NT2/D1 (cell line): ENCODE measurements at regions not wholly inside any gene's neighbourhood (a gene's known extent, or its start where the extent isn't known, plus 50 kb on each side); places are given as distances from the start of the nearest gene placed in this dataset.
A peak's percentile ranks its signal among the peaks of the same experiment; 100 is the strongest.

Experiments used
- DNase-seq: peaks from one replicate; pipeline ENCODE4 v3.0.0-alpha.2; 2011; ENCODE audit warnings: low read depth, low spot score
- H3K27me3 ChIP-seq: 2 replicates; pipeline ENCODE4 v1.6.0; 2011; ENCODE audit warnings: mild to moderate bottlenecking; ENCODE audit not compliant: insufficient read length, insufficient read depth
- H3K36me3 ChIP-seq: 2 replicates; pipeline ENCODE4 v1.6.1; 2011; ENCODE audit warnings: mild to moderate bottlenecking, low read length, mixed read lengths; ENCODE audit not compliant: insufficient read depth, insufficient read length
- H3K4me1 ChIP-seq: 2 replicates; pipeline ENCODE4 v1.5.1; 2011; ENCODE audit not compliant: insufficient read depth, insufficient read length
- H3K4me3 ChIP-seq: 2 replicates; pipeline ENCODE4 v1.5.1; 2011; ENCODE audit warnings: low read depth; ENCODE audit not compliant: insufficient read length
- H3K9ac ChIP-seq: 2 replicates; pipeline ENCODE4 v1.6.0; 2011; ENCODE audit warnings: low read depth; ENCODE audit not compliant: insufficient read length
- H3K9me3 ChIP-seq: 2 replicates; pipeline ENCODE4 v1.5.1; 2011; ENCODE audit warnings: mild to moderate bottlenecking, low read length; ENCODE audit not compliant: insufficient read depth
- SUZ12 ChIP-seq: IDR thresholded peaks from 2 replicates; pipeline ENCODE4 v1.6.1; 2011; ENCODE audit not compliant: insufficient read length, insufficient read depth; ENCODE audit errors: extremely low read depth
- YY1 ChIP-seq: IDR thresholded peaks from 2 replicates; pipeline ENCODE4 v1.6.1; 2011; ENCODE audit not compliant: insufficient read length, insufficient read depth
- ZNF274 ChIP-seq: IDR thresholded peaks from 2 replicates; pipeline ENCODE4 v1.6.1; 2011; ENCODE audit warnings: mild to moderate bottlenecking, low read depth, low read length

GRCh38 chr18:43751835-43752234, 474.5 kb upstream of the SYT4 start:
- Histone ChIP-seq H3K9ac (no peak overlapping the region), H3K36me3 (no peaks in the 10 kb centered on the region), H3K9me3 (no peaks in the 10 kb centered on the region; the same call in 1 of the 2 replicates), H3K4me3 (no peak overlapping the region), H3K27me3 (no peaks in the 10 kb centered on the region), H3K4me1 (no peaks in the 10 kb centered on the region)
- TF ChIP-seq ZNF274 (no peak), YY1 (no peak), SUZ12 (no peak)
- DNase-seq, result no peak

GRCh38 chr18:43757273-43757672, 480.0 kb upstream of the SYT4 start:
- Histone ChIP-seq H3K9ac (no peak overlapping the region), H3K36me3 (no peaks in the 10 kb centered on the region), H3K4me3 (no peak overlapping the region), H3K4me1 (no peaks in the 10 kb centered on the region), H3K27me3 (no peaks in the 10 kb centered on the region), H3K9me3 (no peaks in the 10 kb centered on the region; the same call in 1 of the 2 replicates)
- TF ChIP-seq ZNF274 (no peak), YY1 (no peak), SUZ12 (no peak)
- DNase-seq, result no peak

GRCh38 chr18:43758734-43759133, 481.4 kb upstream of the SYT4 start:
- H3K27me3 ChIP-seq, result no peaks in the 10 kb centered on the region
- H3K9me3 ChIP-seq, result no peaks in the 10 kb centered on the region
- H3K9ac ChIP-seq, result no peak overlapping the region
- H3K36me3 ChIP-seq, result no peaks in the 10 kb centered on the region
- no peaks in the 10 kb centered on the region for H3K4me1 ChIP-seq
- H3K4me3 ChIP-seq, result no peak overlapping the region
- TF ChIP-seq SUZ12 (no peak), ZNF274 (no peak), YY1 (no peak)
- no peak for DNase-seq

GRCh38 chr18:43760010-43760409, 482.7 kb upstream of the SYT4 start:
- Histone ChIP-seq H3K4me3 (no peak overlapping the region), H3K4me1 (no peaks in the 10 kb centered on the region), H3K9me3 (no peaks in the 10 kb centered on the region), H3K27me3 (no peaks in the 10 kb centered on the region), H3K36me3 (no peaks in the 10 kb centered on the region), H3K9ac (no peak overlapping the region)
- TF ChIP-seq YY1 (no peak), ZNF274 (no peak)
- DNase-seq, result peak; percentile 15

GRCh38 chr18:43772907-43773306, 495.6 kb upstream of the SYT4 start:
- H3K9me3 ChIP-seq, result no peaks in the 10 kb centered on the region
- H3K9ac ChIP-seq, result no peak overlapping the region
- H3K4me1 ChIP-seq, result no peaks in the 10 kb centered on the region
- no peaks in the 10 kb centered on the region for H3K36me3 ChIP-seq
- no peak for DNase-seq
- TF ChIP-seq ZNF274 (no peak), SUZ12 (no peak), YY1 (no peak)
- H3K4me3 ChIP-seq, result no peak overlapping the region
- no peaks in the 10 kb centered on the region for H3K27me3 ChIP-seq

- DNase-seq, result peak; percentile 8
- H3K9ac ChIP-seq, result no peak overlapping the region
- TF ChIP-seq ZNF274 (no peak), YY1 (no peak), SUZ12 (no peak)
- no peaks in the 10 kb centered on the region for H3K36me3 ChIP-seq
- H3K27me3 ChIP-seq, result no peaks in the 10 kb centered on the region
- no peaks in the 10 kb centered on the region for H3K9me3 ChIP-seq
- H3K4me3 ChIP-seq, result no peak overlapping the region
- no peaks in the 10 kb centered on the region for H3K4me1 ChIP-seq
Observed at GRCh38 chr18:43774497-43774896, 497.2 kb upstream of the SYT4 start.

GRCh38 chr18:43775591-43775990, 498.3 kb upstream of the SYT4 start:
- H3K4me1 ChIP-seq, result no peaks in the 10 kb centered on the region
- H3K27me3 ChIP-seq, result no peaks in the 10 kb centered on the region
- no peak overlapping the region for H3K9ac ChIP-seq
- no peak overlapping the region for H3K4me3 ChIP-seq
- no peaks in the 10 kb centered on the region for H3K9me3 ChIP-seq
- TF ChIP-seq SUZ12 (no peak), ZNF274 (no peak), YY1 (no peak)
- no peaks in the 10 kb centered on the region for H3K36me3 ChIP-seq
- no peak for DNase-seq

GRCh38 chr18:43776997-43777396, 499.7 kb upstream of the SYT4 start:
- DNase-seq, result no peak
- no peak overlapping the region for H3K4me3 ChIP-seq
- no peaks in the 10 kb centered on the region for H3K27me3 ChIP-seq
- H3K4me1 ChIP-seq, result no peaks in the 10 kb centered on the region
- H3K36me3 ChIP-seq, result no peaks in the 10 kb centered on the region
- no peak overlapping the region for H3K9ac ChIP-seq
- no peaks in the 10 kb centered on the region for H3K9me3 ChIP-seq
- TF ChIP-seq SUZ12 (no peak), YY1 (no peak), ZNF274 (no peak)
